ENCODE measurements at regions not wholly inside any gene's neighbourhood (a gene's known extent, or its start where the extent isn't known, plus 50 kb on each side); places are given as distances from the start of the nearest gene placed in this dataset.

DNA sequence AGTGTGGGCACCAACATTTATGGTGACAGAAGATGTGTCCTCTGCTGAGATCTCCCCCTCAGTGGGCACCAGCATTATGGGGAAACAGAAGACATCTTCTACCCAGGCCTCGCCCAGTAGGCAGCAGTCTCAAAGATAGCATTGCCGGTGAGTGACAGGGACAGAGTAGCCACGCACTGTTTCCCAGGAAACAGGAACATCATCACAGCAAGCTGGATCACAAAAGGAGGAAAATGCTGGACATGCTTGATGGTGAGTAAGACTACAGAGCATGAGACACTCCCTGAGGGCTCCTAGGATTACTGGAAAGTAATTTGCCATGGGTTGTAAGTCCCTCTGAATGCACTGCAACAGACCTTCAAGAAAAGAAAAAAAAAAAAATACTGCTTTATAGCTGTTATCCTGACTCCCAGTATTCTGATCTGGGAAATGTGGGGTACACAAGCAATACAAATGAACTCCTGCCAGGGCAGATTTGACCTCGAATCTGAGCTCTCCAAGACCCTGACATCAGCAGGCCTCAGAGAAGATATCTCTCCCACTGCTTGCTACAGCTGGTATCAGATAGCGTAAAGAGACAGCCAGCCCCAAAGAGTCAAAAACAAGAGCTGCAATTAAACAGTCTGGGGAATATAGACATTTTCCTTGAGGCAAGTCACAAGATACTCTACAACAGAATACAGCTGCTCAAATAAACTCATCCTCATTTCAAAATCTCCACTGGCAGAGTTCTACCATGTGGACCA lies 180.4 kb downstream of the RBM26 start:
- TF ChIP-seq CTCF (IDR thresholded peaks at IDR 0.05), result no peak
- no peak for TF ChIP-seq POLR2A (IDR thresholded peaks at IDR 0.05)

Measured in adrenal gland (tissue), 5 donors.